HT1080 (cell line): ENCODE measurements at regions not wholly inside any gene's neighbourhood (a gene's known extent, or its start where the extent isn't known, plus 50 kb on each side); places are given as distances from the start of the nearest gene placed in this dataset.
"Not testable (repeated sequence)": the region's sequence is repeated elsewhere in the genome, so short reads cannot be mapped to it uniquely, and the experiment has no call there.

Source experiments
- DNase-seq: peaks from one replicate; pipeline ENCODE4 v3.0.0-alpha.2; 2015; ENCODE audit warnings: low read depth

- no peak for DNase-seq
Measured at GRCh38 chr13:68675209-68675608, 1432.4 kb upstream of the ATXN8OS start.

DNA sequence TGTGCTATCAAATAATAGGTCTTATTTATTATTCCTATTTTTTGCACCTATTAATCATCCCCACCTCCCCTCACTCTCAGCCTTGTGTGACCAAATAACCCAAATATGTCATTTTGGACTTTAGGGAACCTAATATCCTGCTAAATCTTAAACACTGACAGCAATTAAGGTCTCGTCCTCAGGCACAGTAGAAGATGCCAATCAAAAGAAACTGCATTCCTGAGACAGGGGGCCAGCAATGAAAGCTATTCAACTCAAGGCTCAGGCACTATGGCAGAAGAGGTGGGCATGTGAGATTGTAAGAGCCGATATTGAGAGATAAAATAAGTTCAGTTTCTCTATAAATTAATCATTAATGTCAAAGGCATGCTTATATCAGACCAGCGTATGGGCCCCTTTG is 1437.7 kb upstream of the PCDH9 start:
- DNase-seq: no peak

DNA sequence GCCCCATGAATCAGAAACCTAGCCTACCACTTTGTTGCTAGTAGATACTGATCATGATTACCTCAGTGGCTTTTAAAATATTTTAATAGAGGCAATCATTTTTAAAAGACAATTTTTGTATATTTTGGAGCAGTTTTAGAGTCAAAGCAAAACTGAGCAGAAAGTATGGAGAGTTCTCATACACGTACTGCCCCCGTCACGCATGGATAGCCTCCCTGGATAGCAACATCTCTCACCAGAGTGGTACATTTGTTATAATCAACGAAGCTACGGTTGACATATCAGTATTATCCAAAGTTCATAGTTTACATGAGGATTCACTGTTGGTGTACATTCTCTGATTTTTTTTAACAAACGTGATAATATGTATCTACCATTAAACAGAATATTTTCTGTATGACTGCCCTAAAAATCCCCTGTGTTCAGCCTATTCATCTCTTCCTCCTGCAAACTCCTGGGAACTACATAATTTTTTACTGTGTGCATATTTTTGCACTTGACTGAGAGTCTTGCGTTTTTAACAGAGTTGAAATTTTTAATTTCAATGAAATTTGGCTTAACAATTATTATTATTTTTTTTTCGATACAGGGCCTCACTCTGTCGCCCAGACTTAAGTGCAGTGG is 1436.8 kb upstream of the PCDH9 start:
- DNase-seq: no peak

GRCh38 chr13:68645814-68646213 is 1415.7 kb upstream of the PCDH9 start:
- DNase-seq: no peak

DNA sequence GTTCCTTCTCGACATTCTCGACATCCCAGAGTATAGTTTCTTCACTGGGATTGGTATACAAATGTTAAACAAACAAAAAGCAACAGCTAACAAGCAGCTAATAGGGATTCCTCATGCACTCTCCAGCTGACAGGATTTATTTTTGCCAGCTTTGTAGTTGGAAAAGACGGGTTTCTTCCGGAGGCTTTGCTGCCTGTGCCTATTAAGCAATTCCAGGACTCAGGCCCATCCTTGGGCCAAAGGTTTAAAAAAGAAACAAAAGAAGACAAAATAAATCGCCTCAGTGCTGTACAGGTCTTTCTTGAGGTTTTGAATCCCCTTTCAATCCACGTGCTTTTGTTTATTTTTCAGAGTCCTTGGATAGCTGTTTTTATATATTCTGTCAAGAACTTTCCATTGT is 1414.5 kb upstream of the PCDH9 start:
- DNase-seq: no peak

DNA sequence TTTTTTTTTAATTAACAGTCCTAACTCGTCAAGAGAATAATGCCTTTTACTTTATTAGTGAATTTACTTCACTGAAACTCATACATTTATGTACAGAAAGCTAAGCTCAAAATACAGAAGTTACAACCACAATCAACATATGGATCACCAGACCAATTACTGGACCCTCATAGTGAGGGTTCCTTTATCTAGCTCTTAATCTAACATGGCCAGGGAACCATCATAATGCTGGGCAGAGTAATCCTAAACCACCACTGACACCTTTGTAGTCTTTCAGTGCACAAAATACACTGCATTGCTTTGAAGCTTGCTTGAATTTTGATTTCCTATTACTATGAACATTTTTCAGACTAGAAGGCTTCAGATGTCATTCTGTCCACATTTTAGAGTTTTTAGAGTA is 1406.6 kb upstream of the PCDH9 start:
- DNase-seq: no peak

DNA sequence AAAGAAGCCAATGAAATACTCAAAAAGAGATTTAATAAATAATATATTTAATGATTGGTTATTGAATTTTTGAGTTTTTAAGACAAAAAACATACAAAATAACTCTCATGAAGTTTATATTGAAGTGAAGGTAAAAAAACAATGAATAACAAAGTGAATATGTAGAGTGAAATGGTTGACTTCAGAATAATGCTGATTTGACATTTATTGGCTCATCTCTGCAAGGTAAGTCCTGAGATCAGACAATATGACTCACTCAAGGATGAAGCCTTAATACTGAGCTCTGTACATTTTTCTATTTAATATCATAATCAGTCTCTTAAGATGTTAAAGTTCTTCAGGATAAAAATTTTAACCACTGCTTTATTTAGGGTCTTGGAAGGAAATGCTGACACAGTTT is 1398.9 kb upstream of the PCDH9 start:
- no peak for DNase-seq

- no peak for DNase-seq
Measured at GRCh38 chr13:68627379-68627778, 1397.2 kb upstream of the PCDH9 start.

- no peak for DNase-seq
Measured at GRCh38 chr13:68616600-68617222, 1386.6 kb upstream of the PCDH9 start.

DNA sequence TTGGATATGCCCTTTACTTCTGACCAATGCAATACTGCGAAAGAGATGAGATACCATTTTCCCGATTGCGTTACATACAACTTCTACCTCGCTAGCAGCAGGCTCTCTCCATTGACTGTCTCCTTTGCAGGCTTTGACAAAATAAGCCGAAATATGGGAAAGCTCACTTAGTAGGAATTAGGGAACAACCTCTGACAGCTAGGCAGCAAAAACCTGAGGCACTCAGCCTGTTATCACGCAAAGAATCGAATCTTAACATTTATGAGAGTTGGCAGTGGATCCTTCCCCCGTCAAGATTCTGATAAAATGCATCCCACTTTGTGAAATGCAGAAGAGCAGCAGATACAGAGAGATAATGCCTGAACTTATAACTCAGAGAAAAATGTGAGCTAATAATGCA is 1379.5 kb upstream of the PCDH9 start:
- DNase-seq: no peak

DNA sequence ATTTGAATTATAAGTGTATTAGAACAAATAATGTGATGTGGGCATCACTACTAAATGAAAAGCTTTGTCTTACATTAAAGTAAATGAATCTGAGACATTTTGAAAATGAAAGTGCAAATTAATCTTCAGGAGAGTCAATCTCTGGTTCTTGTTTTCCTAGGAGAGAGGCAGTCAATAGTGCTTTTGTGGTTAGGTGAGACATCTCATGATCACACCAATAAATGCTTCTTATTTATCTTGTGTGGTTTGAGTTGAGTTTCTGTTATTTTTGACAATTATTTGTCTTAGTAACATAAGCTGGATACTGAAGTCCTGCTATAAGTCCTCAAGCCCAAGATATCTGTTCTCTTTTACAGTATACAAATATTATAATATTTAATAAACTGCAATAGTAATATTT is 1378.0 kb upstream of the PCDH9 start:
- peak; percentile 31 for DNase-seq

DNA sequence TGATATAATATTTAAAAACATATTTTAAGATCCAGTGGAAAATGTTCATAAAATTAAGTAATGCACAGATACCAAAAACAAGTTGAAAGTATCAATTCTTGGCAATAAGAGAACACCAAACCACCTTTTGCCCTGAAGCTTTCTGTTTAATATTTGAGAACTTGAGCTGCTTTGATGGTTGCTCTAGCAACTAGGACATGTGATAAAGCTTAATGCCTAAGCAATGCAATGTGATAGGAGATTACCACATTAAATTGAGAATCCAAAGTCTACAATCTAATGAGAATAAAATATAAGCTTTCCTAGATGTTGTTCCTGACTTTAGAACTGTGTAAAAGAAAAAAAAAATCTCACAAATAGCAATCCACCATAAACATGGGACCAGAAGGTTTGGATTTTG is 1367.5 kb upstream of the PCDH9 start:
- no peak for DNase-seq

DNA sequence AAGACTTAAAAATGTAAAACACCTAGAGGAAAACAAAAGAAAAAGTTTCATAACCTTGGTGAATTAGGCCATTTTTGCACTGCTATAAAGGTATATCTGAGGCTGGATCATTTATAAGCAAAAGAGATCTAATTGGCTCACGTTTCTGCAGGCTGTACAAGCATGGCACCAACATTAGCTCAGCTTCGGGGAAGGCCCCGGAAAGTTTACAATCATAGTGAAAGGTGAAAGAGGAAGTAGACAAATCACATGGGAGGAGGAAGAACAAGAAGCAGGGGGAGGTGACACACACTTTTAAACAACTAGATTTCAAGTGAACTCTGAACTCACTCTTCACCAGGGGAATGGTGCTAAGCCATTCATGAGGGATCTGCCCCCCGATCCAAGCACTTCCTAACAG is 1358.5 kb upstream of the PCDH9 start:
- peak; percentile 7 for DNase-seq

- DNase-seq: no peak
Measured at GRCh38 chr13:68584776-68585175, 1354.6 kb upstream of the PCDH9 start.

- DNase-seq: no peak
Measured at GRCh38 chr13:68574053-68574452, 1343.9 kb upstream of the PCDH9 start.

- DNase-seq: peak; percentile 52
Measured at GRCh38 chr13:68551701-68552522, 1321.8 kb upstream of the PCDH9 start.

DNA sequence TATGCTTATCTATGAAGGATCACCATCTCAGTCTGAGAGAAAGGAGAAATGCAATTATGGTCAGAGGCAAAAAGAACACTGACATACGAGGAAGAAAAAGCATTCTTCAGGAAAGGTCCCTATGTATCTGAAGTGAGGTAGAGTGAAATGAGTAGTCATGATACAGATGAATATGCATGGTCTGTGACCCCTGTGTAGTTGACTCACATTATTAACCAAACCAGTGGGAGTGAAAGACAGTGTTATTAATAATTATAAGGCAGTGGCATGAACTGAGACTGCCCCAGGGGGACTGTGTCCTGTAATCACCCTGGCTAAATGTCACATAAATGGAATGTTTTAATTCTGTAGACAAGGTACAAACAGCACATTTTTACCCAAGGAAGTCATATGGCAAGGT is 1320.2 kb upstream of the PCDH9 start:
- DNase-seq: no peak

DNA sequence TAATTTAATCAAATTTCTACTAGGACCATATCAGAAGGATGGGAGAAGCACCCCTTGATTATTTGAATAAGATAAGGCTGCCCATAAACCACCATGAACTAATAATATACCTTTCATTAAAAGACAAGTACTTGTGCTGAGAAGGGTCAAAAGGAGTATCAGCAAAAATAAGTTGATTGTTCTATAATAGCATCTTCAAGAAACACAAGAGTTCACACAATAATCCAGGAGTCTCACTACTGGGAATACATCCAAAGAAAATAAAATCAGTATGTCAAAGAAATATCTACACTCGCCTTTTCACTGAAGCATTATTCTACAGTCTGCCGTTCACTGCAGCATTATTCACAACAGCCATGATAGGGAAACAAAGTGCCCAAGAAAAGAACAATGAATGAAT is 1310.1 kb upstream of the PCDH9 start:
- DNase-seq: no peak

- DNase-seq: peak; percentile 3
Measured at GRCh38 chr13:68535329-68535728, 1305.2 kb upstream of the PCDH9 start.

DNA sequence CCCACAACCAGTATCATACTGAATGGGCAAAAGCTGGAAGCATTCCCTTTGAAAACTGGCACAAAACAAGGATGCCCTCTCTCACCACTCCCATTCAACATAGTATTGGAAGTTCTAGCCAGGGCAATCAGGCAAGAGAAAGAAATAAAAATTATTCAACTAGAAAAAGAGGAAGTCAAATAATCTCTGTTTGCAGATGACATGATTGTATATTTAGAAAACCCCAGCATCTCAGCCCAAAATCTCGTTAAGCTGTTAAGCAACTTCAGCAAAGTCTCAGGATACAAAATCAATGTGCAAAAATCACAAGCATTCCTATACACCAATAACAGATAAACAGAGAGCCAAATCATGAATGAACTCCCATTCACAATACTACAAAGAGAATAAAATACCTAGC is 1297.0 kb upstream of the PCDH9 start:
- DNase-seq: not testable (repeated sequence)

DNA sequence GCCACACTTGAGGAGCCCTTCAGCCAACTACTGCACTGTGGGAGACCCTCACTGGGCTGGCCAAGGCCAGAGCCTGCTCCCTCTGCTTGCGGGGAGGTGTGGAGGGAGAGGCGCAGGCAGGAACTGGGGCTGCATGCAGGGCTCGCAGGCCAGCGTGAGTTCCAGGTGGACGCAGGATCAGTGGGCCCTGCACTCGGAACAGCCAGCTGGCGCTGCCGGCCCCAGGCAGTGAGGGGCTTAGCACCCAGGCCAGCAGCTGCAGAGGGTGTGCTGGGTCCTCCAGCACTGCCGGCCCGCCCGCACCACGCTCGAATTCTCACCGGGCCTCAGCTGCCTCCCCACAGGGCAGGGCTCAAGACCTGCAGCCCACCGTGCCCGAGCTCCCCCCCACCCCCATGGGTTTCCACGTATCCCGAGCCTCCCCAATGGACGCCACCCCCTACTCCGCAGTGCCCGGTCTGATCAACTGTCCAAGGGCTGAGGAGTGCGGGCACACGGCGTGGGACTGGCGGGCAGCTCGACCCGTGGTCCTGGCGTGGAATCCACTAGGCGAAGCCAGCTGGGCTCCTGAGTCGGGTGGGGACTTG is 1293.8 kb upstream of the PCDH9 start:
- DNase-seq: no peak

- no peak for DNase-seq
Measured at GRCh38 chr13:68522184-68522583, 1292.0 kb upstream of the PCDH9 start.
